EL (cell line): ENCODE measurements at regions not wholly inside any gene's neighbourhood (a gene's known extent, or its start where the extent isn't known, plus 50 kb on each side); places are given as distances from the start of the nearest gene placed in this dataset.

Source experiments
- DNase-seq: peaks from one replicate; pipeline ENCODE4 v3.0.0-alpha.2; 2016

GRCh38 chr18:29123706-29124530 lies 947.0 kb upstream of the CDH2 start:
- DNase-seq = no peak

GRCh38 chr18:29104671-29105070 lies 927.7 kb upstream of the CDH2 start:
- no peak for DNase-seq

GRCh38 chr18:29104227-29104626 lies 927.3 kb upstream of the CDH2 start:
- no peak for DNase-seq

- no peak for DNase-seq
Measured at GRCh38 chr18:29096079-29096770, 919.3 kb upstream of the CDH2 start.

- no peak for DNase-seq
Measured at GRCh38 chr18:29087616-29088246, 910.8 kb upstream of the CDH2 start.

GRCh38 chr18:29084120-29084519 lies 907.2 kb upstream of the CDH2 start:
- DNase-seq = no peak

GRCh38 chr18:29083545-29083944 lies 906.6 kb upstream of the CDH2 start:
- no peak for DNase-seq

- DNase-seq = no peak
Measured at GRCh38 chr18:29080946-29081345, 904.0 kb upstream of the CDH2 start.

- DNase-seq = no peak
Measured at GRCh38 chr18:29078273-29078672, 901.3 kb upstream of the CDH2 start.

- no peak for DNase-seq
Measured at GRCh38 chr18:29077344-29077743, 900.4 kb upstream of the CDH2 start.

GRCh38 chr18:29076645-29077044 lies 899.7 kb upstream of the CDH2 start:
- DNase-seq = no peak

- DNase-seq = no peak
Measured at GRCh38 chr18:29074147-29074546, 897.2 kb upstream of the CDH2 start.

- DNase-seq = no peak
Measured at GRCh38 chr18:29071869-29072268, 894.9 kb upstream of the CDH2 start.

- DNase-seq = no peak
Measured at GRCh38 chr18:29063346-29063745, 886.4 kb upstream of the CDH2 start.

- DNase-seq = no peak
Measured at GRCh38 chr18:29062921-29063320, 886.0 kb upstream of the CDH2 start.

GRCh38 chr18:29060349-29060748 lies 883.4 kb upstream of the CDH2 start:
- no peak for DNase-seq

GRCh38 chr18:29057703-29058102 lies 880.8 kb upstream of the CDH2 start:
- no peak for DNase-seq

GRCh38 chr18:29056800-29057199 lies 879.9 kb upstream of the CDH2 start:
- no peak for DNase-seq

- DNase-seq = no peak
Measured at GRCh38 chr18:29041976-29042375, 865.0 kb upstream of the CDH2 start.

GRCh38 chr18:29034113-29034856 lies 857.4 kb upstream of the CDH2 start:
- peak; percentile 2 for DNase-seq

- peak; percentile 1 for DNase-seq
Measured at GRCh38 chr18:29028560-29028959, 851.6 kb upstream of the CDH2 start.

GRCh38 chr18:29018976-29019375 lies 842.0 kb upstream of the CDH2 start:
- no peak for DNase-seq

- no peak for DNase-seq
Measured at GRCh38 chr18:29012883-29013465, 836.0 kb upstream of the CDH2 start.
